Ishikawa (cell line): ENCODE measurements at regions not wholly inside any gene's neighbourhood (a gene's known extent, or its start where the extent isn't known, plus 50 kb on each side); places are given as distances from the start of the nearest gene placed in this dataset.

Source experiments
- CEBPB ChIP-seq: IDR thresholded peaks from 2 replicates; pipeline ENCODE4 v1.6.1; 2012
- CREB1 ChIP-seq: IDR thresholded peaks from 2 replicates; pipeline ENCODE4 v1.6.1; 2012; ENCODE audit warnings: low read depth
- EGR1 ChIP-seq: IDR thresholded peaks from 2 replicates; pipeline ENCODE4 v1.6.1; 2012
- EP300 ChIP-seq: IDR thresholded peaks from 2 replicates; pipeline ENCODE4 v1.6.1; 2012; ENCODE audit warnings: borderline replicate concordance
- FOXM1 ChIP-seq: IDR thresholded peaks from 2 replicates; pipeline ENCODE4 v1.6.1; 2012; ENCODE audit warnings: low read depth, borderline replicate concordance
- NFIC ChIP-seq: IDR thresholded peaks from 2 replicates; pipeline ENCODE4 v1.6.1; 2012
- RAD21 ChIP-seq: IDR thresholded peaks from 2 replicates; pipeline ENCODE4 v1.6.1; 2012; ENCODE audit warnings: low read depth
- TAF1 ChIP-seq: IDR thresholded peaks from 2 replicates; pipeline ENCODE4 v1.6.1; 2012; ENCODE audit warnings: low read depth, mild to moderate bottlenecking
- TCF12 ChIP-seq: IDR thresholded peaks from 2 replicates; pipeline ENCODE4 v1.6.1; 2012; ENCODE audit warnings: low read depth
- TEAD4 ChIP-seq: IDR thresholded peaks from 2 replicates; pipeline ENCODE4 v1.6.1; 2012
- YY1 ChIP-seq: IDR thresholded peaks from 2 replicates; pipeline ENCODE4 v1.6.1; 2012; ENCODE audit warnings: low read depth
- ZBTB7A ChIP-seq: IDR thresholded peaks from 2 replicates; pipeline ENCODE4 v1.6.1; 2012; ENCODE audit warnings: low read depth
- TF ChIP-seq, protein P1 (sequence below): IDR thresholded peaks from 2 replicates; pipeline ENCODE4 v1.6.1; 2012
- TF ChIP-seq, protein P2 (sequence below): IDR thresholded peaks from 2 replicates; pipeline ENCODE4 v1.6.1; 2012; ENCODE audit warnings: low read depth, mild to moderate bottlenecking
- TF ChIP-seq, protein P3 (sequence below): IDR thresholded peaks from 2 replicates; pipeline ENCODE4 v1.6.1; 2012

DNA sequence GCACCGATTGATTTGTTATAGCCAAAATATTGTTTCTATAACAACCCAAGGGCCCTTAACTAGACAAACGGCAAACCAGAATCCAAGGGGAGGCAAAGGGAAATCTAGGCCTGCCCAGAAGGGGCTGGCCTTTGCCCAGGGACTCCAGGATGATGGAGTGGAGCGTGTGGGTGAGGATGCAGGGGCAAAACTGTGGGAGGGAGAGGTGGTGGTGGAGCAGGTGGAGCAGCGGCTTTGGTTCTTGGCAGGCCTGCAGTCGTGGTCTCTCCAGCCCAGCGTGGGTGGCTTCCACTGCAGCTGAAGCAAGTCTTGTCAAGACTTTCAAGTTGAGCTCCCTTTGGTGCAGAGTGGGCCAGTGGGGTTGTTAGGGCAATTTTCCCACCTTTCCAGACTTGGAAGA is 98.6 kb upstream of the TBCA start:
- TF ChIP-seq, protein P1, sequence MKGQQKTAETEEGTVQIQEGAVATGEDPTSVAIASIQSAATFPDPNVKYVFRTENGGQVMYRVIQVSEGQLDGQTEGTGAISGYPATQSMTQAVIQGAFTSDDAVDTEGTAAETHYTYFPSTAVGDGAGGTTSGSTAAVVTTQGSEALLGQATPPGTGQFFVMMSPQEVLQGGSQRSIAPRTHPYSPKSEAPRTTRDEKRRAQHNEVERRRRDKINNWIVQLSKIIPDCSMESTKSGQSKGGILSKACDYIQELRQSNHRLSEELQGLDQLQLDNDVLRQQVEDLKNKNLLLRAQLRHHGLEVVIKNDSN = no peak
- TF ChIP-seq FOXM1 (no peak), ZBTB7A (no peak), EGR1 (no peak), TAF1 (no peak), NFIC (no peak), YY1 (no peak), CREB1 (no peak)
- TF ChIP-seq, protein P2, sequence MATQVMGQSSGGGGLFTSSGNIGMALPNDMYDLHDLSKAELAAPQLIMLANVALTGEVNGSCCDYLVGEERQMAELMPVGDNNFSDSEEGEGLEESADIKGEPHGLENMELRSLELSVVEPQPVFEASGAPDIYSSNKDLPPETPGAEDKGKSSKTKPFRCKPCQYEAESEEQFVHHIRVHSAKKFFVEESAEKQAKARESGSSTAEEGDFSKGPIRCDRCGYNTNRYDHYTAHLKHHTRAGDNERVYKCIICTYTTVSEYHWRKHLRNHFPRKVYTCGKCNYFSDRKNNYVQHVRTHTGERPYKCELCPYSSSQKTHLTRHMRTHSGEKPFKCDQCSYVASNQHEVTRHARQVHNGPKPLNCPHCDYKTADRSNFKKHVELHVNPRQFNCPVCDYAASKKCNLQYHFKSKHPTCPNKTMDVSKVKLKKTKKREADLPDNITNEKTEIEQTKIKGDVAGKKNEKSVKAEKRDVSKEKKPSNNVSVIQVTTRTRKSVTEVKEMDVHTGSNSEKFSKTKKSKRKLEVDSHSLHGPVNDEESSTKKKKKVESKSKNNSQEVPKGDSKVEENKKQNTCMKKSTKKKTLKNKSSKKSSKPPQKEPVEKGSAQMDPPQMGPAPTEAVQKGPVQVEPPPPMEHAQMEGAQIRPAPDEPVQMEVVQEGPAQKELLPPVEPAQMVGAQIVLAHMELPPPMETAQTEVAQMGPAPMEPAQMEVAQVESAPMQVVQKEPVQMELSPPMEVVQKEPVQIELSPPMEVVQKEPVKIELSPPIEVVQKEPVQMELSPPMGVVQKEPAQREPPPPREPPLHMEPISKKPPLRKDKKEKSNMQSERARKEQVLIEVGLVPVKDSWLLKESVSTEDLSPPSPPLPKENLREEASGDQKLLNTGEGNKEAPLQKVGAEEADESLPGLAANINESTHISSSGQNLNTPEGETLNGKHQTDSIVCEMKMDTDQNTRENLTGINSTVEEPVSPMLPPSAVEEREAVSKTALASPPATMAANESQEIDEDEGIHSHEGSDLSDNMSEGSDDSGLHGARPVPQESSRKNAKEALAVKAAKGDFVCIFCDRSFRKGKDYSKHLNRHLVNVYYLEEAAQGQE = no peak
- TF ChIP-seq, protein P3, sequence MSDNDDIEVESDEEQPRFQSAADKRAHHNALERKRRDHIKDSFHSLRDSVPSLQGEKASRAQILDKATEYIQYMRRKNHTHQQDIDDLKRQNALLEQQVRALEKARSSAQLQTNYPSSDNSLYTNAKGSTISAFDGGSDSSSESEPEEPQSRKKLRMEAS = no peak

DNA sequence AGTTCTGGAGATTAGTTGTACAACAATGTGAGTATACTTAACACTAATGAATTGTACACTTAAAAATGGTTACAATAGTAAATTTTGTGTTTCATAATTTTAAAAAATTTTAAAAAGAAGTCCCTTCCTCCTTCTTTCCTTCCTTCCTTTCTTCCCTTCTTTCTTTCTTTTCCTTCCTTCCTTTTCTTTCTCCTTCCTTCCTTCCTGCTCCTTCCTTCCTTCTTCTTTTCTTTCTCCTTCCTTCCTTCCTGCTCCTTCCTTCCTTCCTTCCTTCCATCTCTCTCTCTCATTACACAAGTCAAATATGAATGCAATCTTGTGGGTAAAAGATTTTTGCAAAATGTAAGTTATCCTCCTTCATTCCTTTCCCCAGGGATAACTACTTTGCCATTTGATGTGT is 97.1 kb upstream of the TBCA start:
- TF ChIP-seq, protein P3 = no peak
- TF ChIP-seq TEAD4 = no peak
- no peak for TF ChIP-seq YY1
- no peak for TF ChIP-seq ZBTB7A
- TF ChIP-seq CEBPB = no peak
- TF ChIP-seq, protein P1 = no peak
- TF ChIP-seq TCF12 = no peak
- TF ChIP-seq EP300 = no peak
- no peak for TF ChIP-seq CREB1
- no peak for TF ChIP-seq TAF1
- no peak for TF ChIP-seq EGR1

DNA sequence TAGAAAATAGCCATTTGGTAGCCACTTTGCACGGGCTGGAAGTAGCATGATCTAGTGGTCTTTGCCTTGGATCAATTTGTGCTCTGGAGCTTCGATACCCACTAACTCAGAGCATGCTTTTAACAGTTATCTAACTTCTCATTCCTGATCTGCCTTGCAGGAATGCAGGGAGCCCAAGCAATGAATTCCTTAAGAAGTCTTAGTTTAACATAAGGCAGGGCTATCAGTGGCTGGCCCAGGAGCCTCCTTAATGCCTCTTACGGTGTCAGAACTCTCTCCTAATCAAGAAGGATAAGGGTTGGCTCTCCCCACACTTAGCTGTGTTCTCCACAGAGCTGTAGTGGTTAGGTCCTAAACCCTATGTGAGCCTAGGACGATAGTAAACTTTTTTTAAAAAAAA is 95.8 kb upstream of the TBCA start:
- TF ChIP-seq RAD21 (no peak), FOXM1 (no peak), TAF1 (no peak), TEAD4 (no peak), EGR1 (no peak), NFIC (no peak), TCF12 (no peak), CEBPB (no peak), CREB1 (no peak), EP300 (no peak), ZBTB7A (no peak)
- TF ChIP-seq, protein P2 = no peak

DNA sequence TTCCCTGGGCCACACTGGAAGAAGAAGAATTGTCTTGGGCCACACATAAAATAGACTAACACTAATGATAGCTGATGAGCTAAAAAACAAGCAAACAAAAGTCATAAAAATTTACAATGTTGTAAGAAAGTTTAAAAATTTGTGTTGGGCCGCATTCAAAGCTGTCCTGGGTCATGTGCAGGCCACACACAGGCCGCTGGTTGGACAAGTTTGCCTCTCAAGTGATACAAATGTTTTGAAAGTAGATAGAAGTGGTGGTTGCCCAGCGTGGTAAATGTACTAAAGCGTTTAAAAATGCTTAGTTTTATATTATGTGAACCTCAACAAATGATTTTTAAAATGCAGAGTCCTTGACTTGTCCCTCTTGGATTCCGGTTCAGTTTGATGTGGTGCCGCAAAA is 94.9 kb upstream of the TBCA start:
- TF ChIP-seq TAF1 (no peak), NFIC (no peak), EGR1 (no peak), TCF12 (no peak), CREB1 (no peak), RAD21 (no peak), ZBTB7A (no peak)
- TF ChIP-seq, protein P3 = no peak
- TF ChIP-seq, protein P1 = no peak

DNA sequence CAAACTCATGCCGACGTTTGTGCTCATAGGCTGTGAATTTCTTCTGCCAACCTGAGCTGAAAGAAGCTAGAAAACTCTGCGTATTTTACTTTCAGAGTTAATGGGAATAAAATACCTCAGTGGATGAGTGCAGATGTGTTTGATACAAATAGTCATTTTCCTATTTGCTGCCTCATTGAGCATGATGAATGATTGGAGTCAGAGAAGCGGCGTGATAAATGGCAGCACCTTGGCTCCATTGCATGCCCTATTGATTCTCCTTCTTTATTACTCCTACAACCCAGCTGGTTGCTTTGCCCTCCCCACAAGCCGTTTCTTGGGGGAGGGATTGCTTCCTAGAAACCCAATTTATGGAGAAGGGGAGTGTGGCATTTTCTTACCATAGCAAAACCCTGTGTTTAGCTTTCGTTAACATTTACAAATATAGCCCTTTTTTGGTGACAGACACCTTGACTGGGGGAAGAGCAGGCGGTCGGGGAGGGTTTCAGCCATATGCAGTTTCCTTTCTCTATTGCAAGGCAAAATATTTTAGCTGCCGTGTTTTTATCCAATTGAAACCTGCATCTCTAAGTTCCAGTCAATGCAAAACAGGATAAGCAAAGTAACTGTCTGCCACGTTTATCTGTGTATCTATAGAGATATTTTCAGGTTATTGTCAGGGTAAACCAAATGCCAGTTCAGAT is 93.1 kb upstream of the TBCA start:
- no peak for TF ChIP-seq RAD21
- TF ChIP-seq YY1 = no peak
- no peak for TF ChIP-seq EP300
- TF ChIP-seq, protein P3 = no peak
- TF ChIP-seq FOXM1 = no peak
- TF ChIP-seq NFIC = no peak
- TF ChIP-seq EGR1 = no peak
- no peak for TF ChIP-seq CEBPB
- TF ChIP-seq, protein P2 = no peak
